GM10248 (cell line): ENCODE measurements at regions not wholly inside any gene's neighbourhood (a gene's known extent, or its start where the extent isn't known, plus 50 kb on each side); places are given as distances from the start of the nearest gene placed in this dataset.

Source experiments
- CTCF ChIA-PET: fragments of 300-600 bp; sonication (Branson Sonifier 250); formaldehyde crosslinking; extraction: SDS; loops from one replicate; lab custom pipeline; 2021; ENCODE audit warnings: antibody characterized with exemption; lab: Yijun Ruan, JAX
- POLR2A ChIA-PET: fragments of 350-650 bp; sonication (Branson Sonifier 250); formaldehyde crosslinking; extraction: SDS; loops from one replicate; lab custom pipeline; 2020; ENCODE audit warnings: antibody characterized with exemption; lab: Yijun Ruan, JAX
- DNase-seq: peaks from one replicate; pipeline ENCODE4 v3.0.0; 2012; ENCODE audit errors: extremely low spot score
- CTCF ChIP-seq: IDR thresholded peaks from 2 replicates; pipeline ENCODE4 v1.5.1; 2012; ENCODE audit warnings: mild to moderate bottlenecking, low read depth; ENCODE audit errors: extremely low read depth, missing control alignments, control extremely low read depth

GRCh38 chr10:62480196-62480595, 106.0 kb downstream of the ZNF365 start:
- POLR2A ChIA-PET, result no interaction called here
- CTCF ChIA-PET, result interaction anchor here (0.9 to 4.4 kb wide), 3 partner anchors 11 to 43 kb away, joined by 3 to 20 read pairs (median 10); no protein-coding TSS in a partner anchor
- DNase-seq, result no peak
- TF ChIP-seq CTCF, result no peak

- ChIA-PET CTCF (interaction anchor here (1.0 to 4.4 kb wide), 3 partner anchors 9 to 45 kb away, joined by 3 to 20 read pairs (median 10); no protein-coding TSS in a partner anchor), POLR2A (no interaction called here)
- no peak for DNase-seq
- no peak for TF ChIP-seq CTCF
Observed at GRCh38 chr10:62482581-62482980, 108.4 kb downstream of the ZNF365 start.

GRCh38 chr10:62491597-62491996, 117.4 kb downstream of the ZNF365 start:
- ChIA-PET CTCF (interaction anchor here (0.6 to 3.9 kb wide), 13 partner anchors 9 to 673 kb away, joined by 3 to 26 read pairs (median 5); no protein-coding TSS in a partner anchor), POLR2A (no interaction called here)
- DNase-seq, result no peak
- no peak for TF ChIP-seq CTCF

- peak; percentile 34 for DNase-seq
- ChIA-PET POLR2A (no interaction called here), CTCF (interaction anchor here (0.6 to 3.9 kb wide), 14 partner anchors 10 to 673 kb away, joined by 3 to 26 read pairs (median 5); no protein-coding TSS in a partner anchor)
- TF ChIP-seq CTCF, result peak; percentile 63
Observed at GRCh38 chr10:62492012-62492869, 118.1 kb downstream of the ZNF365 start.

GRCh38 chr10:62492870-62493180, 118.7 kb downstream of the ZNF365 start:
- ChIA-PET POLR2A (no interaction called here), CTCF (interaction anchor here (1.2 to 3.9 kb wide), 6 partner anchors 11 to 665 kb away, joined by 3 to 26 read pairs (median 8); no protein-coding TSS in a partner anchor)
- DNase-seq, result no peak
- TF ChIP-seq CTCF, result no peak

- ChIA-PET CTCF (no interaction called here), POLR2A (no interaction called here)
- DNase-seq, result no peak
- TF ChIP-seq CTCF, result no peak
Observed at GRCh38 chr10:62496925-62497324, 122.8 kb downstream of the ZNF365 start.
